ENCODE measurements at regions not wholly inside any gene's neighbourhood (a gene's known extent, or its start where the extent isn't known, plus 50 kb on each side); places are given as distances from the start of the nearest gene placed in this dataset.

DNA sequence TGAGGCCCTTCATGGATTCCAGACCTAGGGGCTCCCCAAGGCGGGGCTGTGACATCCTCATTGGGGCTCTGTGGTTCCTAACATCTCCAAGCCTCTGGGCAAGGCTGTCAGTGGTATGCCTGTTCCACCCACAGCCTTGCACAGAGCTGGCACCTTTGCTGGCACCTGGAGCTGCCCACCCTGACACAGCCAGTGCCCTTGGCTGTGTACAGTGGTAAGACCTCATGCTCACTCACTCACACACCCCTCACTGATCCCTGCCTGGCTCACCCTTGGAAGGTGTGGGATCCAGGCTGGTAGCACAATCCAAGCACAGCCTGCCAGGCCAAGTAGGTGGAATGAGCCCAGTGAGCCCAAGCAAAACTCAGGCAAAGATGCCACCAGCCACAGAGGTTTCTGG lies 200.4 kb upstream of the PCDH15 start:
- H3K4me3 ChIP-seq (ENCODE audit: low read length): no peak overlapping the region
- H3K9ac ChIP-seq (ENCODE audit: low read length): no peak overlapping the region
- no peaks in the 10 kb centered on the region for H3K79me2 ChIP-seq (ENCODE audit: low read length)
- no peak for DNase-seq
- TF ChIP-seq, protein P1, sequence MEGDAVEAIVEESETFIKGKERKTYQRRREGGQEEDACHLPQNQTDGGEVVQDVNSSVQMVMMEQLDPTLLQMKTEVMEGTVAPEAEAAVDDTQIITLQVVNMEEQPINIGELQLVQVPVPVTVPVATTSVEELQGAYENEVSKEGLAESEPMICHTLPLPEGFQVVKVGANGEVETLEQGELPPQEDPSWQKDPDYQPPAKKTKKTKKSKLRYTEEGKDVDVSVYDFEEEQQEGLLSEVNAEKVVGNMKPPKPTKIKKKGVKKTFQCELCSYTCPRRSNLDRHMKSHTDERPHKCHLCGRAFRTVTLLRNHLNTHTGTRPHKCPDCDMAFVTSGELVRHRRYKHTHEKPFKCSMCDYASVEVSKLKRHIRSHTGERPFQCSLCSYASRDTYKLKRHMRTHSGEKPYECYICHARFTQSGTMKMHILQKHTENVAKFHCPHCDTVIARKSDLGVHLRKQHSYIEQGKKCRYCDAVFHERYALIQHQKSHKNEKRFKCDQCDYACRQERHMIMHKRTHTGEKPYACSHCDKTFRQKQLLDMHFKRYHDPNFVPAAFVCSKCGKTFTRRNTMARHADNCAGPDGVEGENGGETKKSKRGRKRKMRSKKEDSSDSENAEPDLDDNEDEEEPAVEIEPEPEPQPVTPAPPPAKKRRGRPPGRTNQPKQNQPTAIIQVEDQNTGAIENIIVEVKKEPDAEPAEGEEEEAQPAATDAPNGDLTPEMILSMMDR (IDR thresholded peaks at IDR 0.05; ENCODE audit: low read length): no peak
- TF ChIP-seq EZH2 (optimal IDR thresholded peaks at IDR 0.05; ENCODE audit: low read depth, low read length): no peak
- no peak for TF ChIP-seq EZH2phosphoT487 (IDR thresholded peaks at IDR 0.05; ENCODE audit: low read length)
- H3K27me3 ChIP-seq (replicated peaks; ENCODE audit: insufficient read depth, low read length): no peaks in the 10 kb centered on the region
- H3K9me2 ChIP-seq (replicated peaks; ENCODE audit: insufficient read depth, low read length): no peaks in the 10 kb centered on the region
- H3K36me3 ChIP-seq (replicated peaks; ENCODE audit: insufficient read depth, low read length): no peaks in the 10 kb centered on the region
- H3K4me1 ChIP-seq (ENCODE audit: low read length): peaks cover 18% of the 10 kb centered on the region
- H3K27ac ChIP-seq (ENCODE audit: low read length): no peak overlapping the region
- no peaks in the 10 kb centered on the region for H3K9me3 ChIP-seq (replicated peaks; ENCODE audit: insufficient read depth, low read length)
- H3K4me2 ChIP-seq (ENCODE audit: low read depth, low read length): no peak overlapping the region
- H4K20me1 ChIP-seq (ENCODE audit: insufficient read depth, low read length): no peaks in the 10 kb centered on the region
- peaks cover 5% of the 10 kb centered on the region; the same call in 1 of the 2 replicates for H3F3A ChIP-seq (ENCODE audit: insufficient read depth, low read length)
- no peak overlapping the region for H2AFZ ChIP-seq (ENCODE audit: low read length)

DNA sequence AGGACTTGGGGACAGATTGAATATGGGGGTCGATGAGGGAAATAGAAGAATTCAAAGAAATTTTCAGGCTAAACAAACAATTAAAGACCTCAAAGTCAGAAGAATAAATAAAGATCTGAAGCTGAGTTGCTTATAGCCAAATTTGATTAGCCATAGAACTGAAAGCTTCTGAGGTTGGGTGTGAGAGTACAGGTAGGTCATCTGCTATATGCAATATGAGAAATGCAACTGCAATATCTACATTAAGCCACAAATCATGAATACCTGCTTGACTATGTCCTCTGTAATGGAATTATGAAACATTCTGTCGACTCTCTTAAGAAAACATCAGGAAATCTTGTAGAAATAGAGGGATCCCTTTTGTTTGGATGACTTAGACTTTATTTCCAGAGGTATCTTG lies 192.1 kb upstream of the PCDH15 start:
- H4K20me1 ChIP-seq (ENCODE audit: insufficient read depth, low read length): no peaks in the 10 kb centered on the region
- peak overlapping the region; percentile 14; the same call in 1 of the 2 replicates for H3K9ac ChIP-seq (ENCODE audit: low read length)
- TF ChIP-seq, protein P1 (IDR thresholded peaks at IDR 0.05; ENCODE audit: low read length): no peak
- TF ChIP-seq EZH2phosphoT487 (IDR thresholded peaks at IDR 0.05; ENCODE audit: low read length): no peak
- no peak for TF ChIP-seq EZH2 (optimal IDR thresholded peaks at IDR 0.05; ENCODE audit: low read depth, low read length)
- H3K79me2 ChIP-seq (ENCODE audit: low read length): no peaks in the 10 kb centered on the region
- H3K4me1 ChIP-seq (ENCODE audit: low read length): peaks cover 43% of the 10 kb centered on the region
- H2AFZ ChIP-seq (ENCODE audit: low read length): peak overlapping the region; percentile 61
- H3F3A ChIP-seq (ENCODE audit: insufficient read depth, low read length): peaks cover 18% of the 10 kb centered on the region
- peak overlapping the region; percentile 36 for H3K4me3 ChIP-seq (ENCODE audit: low read length)
- H3K9me3 ChIP-seq (replicated peaks; ENCODE audit: insufficient read depth, low read length): no peaks in the 10 kb centered on the region
- H3K4me2 ChIP-seq (ENCODE audit: low read depth, low read length): peak overlapping the region; percentile 83
- no peaks in the 10 kb centered on the region for H3K36me3 ChIP-seq (replicated peaks; ENCODE audit: insufficient read depth, low read length)
- peak; percentile 65 for DNase-seq
- H3K9me2 ChIP-seq (replicated peaks; ENCODE audit: insufficient read depth, low read length): no peaks in the 10 kb centered on the region
- peak overlapping the region; percentile 82 for H3K27ac ChIP-seq (ENCODE audit: low read length)
- no peaks in the 10 kb centered on the region for H3K27me3 ChIP-seq (replicated peaks; ENCODE audit: insufficient read depth, low read length)

DNA sequence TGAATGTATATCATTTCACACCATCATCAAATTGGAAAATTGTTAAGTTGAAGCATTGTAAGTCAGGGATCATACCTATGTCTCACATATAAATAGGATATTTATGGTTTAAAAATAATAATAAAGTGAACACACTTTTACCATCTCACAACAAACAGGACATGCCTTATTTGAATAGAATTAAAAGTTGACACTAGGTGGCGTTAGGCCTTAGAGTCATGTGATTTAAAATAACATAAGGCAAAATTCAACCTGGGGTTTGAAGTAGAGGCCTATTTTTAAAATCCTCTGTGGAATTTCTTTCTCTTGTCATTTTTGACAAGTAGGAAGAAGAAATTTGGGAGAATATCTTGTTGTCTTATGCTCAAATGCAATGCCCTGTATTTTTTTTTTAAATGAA lies 184.7 kb upstream of the PCDH15 start:
- H3F3A ChIP-seq (ENCODE audit: insufficient read depth, low read length): no peaks in the 10 kb centered on the region
- no peak overlapping the region for H3K27ac ChIP-seq (ENCODE audit: low read length)
- H3K27me3 ChIP-seq (replicated peaks; ENCODE audit: insufficient read depth, low read length): no peaks in the 10 kb centered on the region
- no peak for TF ChIP-seq EZH2phosphoT487 (IDR thresholded peaks at IDR 0.05; ENCODE audit: low read length)
- no peak for TF ChIP-seq EZH2 (optimal IDR thresholded peaks at IDR 0.05; ENCODE audit: low read depth, low read length)
- TF ChIP-seq, protein P1 (IDR thresholded peaks at IDR 0.05; ENCODE audit: low read length): peak; percentile 57
- peak; percentile 67 for DNase-seq
- peaks cover 11% of the 10 kb centered on the region for H3K4me1 ChIP-seq (ENCODE audit: low read length)
- no peaks in the 10 kb centered on the region for H3K9me2 ChIP-seq (replicated peaks; ENCODE audit: insufficient read depth, low read length)
- no peaks in the 10 kb centered on the region for H3K36me3 ChIP-seq (replicated peaks; ENCODE audit: insufficient read depth, low read length)
- H2AFZ ChIP-seq (ENCODE audit: low read length): peak overlapping the region; percentile 18; the same call in 1 of the 2 replicates
- H3K9ac ChIP-seq (ENCODE audit: low read length): no peak overlapping the region
- H3K4me2 ChIP-seq (ENCODE audit: low read depth, low read length): 0 out of 2 replicates have a peak overlapping the region, but pooled peaks have one; percentile 8
- H3K9me3 ChIP-seq (replicated peaks; ENCODE audit: insufficient read depth, low read length): no peaks in the 10 kb centered on the region
- no peaks in the 10 kb centered on the region for H3K79me2 ChIP-seq (ENCODE audit: low read length)
- H3K4me3 ChIP-seq (ENCODE audit: low read length): no peak overlapping the region
- H4K20me1 ChIP-seq (ENCODE audit: insufficient read depth, low read length): no peaks in the 10 kb centered on the region
